ENCODE measurements at regions not wholly inside any gene's neighbourhood (a gene's known extent, or its start where the extent isn't known, plus 50 kb on each side); places are given as distances from the start of the nearest gene placed in this dataset.

- no peak for DNase-seq
Observed at GRCh38 chr3:161156936-161157335, 51.8 kb upstream of the B3GALNT1 start.

DNA sequence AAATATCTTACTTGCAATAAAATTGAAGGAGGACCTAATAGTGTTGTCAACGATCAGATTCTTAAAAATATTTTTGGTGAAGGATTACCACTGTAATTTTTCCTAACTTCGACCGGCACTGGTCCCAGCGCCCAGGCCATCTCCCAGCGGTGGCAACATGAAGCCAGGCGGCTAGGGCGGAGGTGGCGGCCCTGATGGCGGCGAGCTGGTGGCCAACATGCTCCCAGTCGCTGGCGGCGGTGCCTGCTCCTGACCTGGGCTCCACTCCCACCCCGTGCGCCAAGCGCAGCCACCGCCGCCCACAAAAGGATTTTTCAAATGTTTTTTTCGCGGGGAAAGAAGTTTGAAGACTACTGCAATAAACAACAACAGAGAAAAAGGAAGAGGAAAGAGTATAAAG lies 56.5 kb upstream of the B3GALNT1 start:
- DNase-seq: no peak

GRCh38 chr3:161163297-161163696 lies 57.8 kb upstream of the NMD3 start:
- peak; percentile 95 for DNase-seq

DNA sequence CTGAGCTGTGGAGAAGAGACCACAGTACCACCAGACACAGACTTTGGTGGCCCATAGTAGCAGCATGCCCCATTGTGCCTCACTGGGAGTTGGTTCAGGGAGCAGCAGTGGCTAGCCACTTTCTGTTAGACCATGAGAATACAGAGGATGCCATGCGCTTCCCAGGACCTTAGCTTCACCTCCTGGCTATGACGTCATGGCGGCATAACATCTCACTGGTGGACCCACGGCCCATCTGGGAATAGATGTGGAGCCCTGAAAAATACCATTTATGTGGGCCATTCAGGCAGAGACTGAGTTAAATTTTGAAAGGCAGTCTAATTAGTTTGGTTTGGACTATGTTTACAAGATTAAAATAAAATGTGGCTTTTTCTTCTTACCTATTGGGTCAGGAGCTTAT lies 55.1 kb upstream of the NMD3 start:
- DNase-seq: no peak

GRCh38 chr3:161171113-161171512 lies 50.0 kb upstream of the NMD3 start:
- DNase-seq: peak; percentile 78

Data from fibroblast of skin of right biceps (primary cell).